ENCODE measurements at regions not wholly inside any gene's neighbourhood (a gene's known extent, or its start where the extent isn't known, plus 50 kb on each side); places are given as distances from the start of the nearest gene placed in this dataset.
"Not testable (repeated sequence)": the region's sequence is repeated elsewhere in the genome, so short reads cannot be mapped to it uniquely, and the experiment has no call there.

GRCh38 chr2:194395818-194396217, 1261.2 kb upstream of the SLC39A10 start:
- Mint-ChIP-seq H3K9me3 (no peaks in the 10 kb centered on the region), H3K27me3 (ENCODE audit: low read depth) (no peaks in the 10 kb centered on the region), H3K4me3 (no peak overlapping the region), H3K36me3 (ENCODE audit: low read depth) (no peaks in the 10 kb centered on the region), H3K27ac (no peak overlapping the region), H3K4me1 (no peaks in the 10 kb centered on the region)
- TF ChIP-seq CTCF (IDR thresholded peaks at IDR 0.05; ENCODE audit: unreplicated experiment in 3 of 3) = no peak

GRCh38 chr2:194385376-194385775, 1271.7 kb upstream of the SLC39A10 start:
- Mint-ChIP-seq H3K9me3 (peaks cover 23% of the 10 kb centered on the region), H3K4me3 (no peak overlapping the region), H3K27me3 (ENCODE audit: low read depth) (no peaks in the 10 kb centered on the region), H3K27ac (no peak overlapping the region), H3K4me1 (no peaks in the 10 kb centered on the region), H3K36me3 (ENCODE audit: low read depth) (no peaks in the 10 kb centered on the region)
- TF ChIP-seq CTCF (IDR thresholded peaks at IDR 0.05; ENCODE audit: unreplicated experiment in 3 of 3) = no peak

GRCh38 chr2:194383401-194383800, 1273.6 kb upstream of the SLC39A10 start:
- Mint-ChIP-seq H3K36me3 (ENCODE audit: low read depth) (no peaks in the 10 kb centered on the region), H3K27ac (no peak overlapping the region), H3K4me3 (no peak overlapping the region)

GRCh38 chr2:194382221-194382620, 1274.8 kb upstream of the SLC39A10 start:
- Mint-ChIP-seq H3K36me3 (ENCODE audit: low read depth) (no peaks in the 10 kb centered on the region), H3K27ac (no peak overlapping the region), H3K9me3 (peaks cover 23% of the 10 kb centered on the region), H3K4me3 (no peak overlapping the region), H3K27me3 (ENCODE audit: low read depth) (no peaks in the 10 kb centered on the region), H3K4me1 (no peaks in the 10 kb centered on the region)
- TF ChIP-seq CTCF (IDR thresholded peaks at IDR 0.05; ENCODE audit: unreplicated experiment in 3 of 3) = no peak

More at GRCh38 chr2:194383401-194383800, 1273.6 kb upstream of the SLC39A10 start:
- Mint-ChIP-seq H3K9me3 (peaks cover 23% of the 10 kb centered on the region), H3K4me1 (no peaks in the 10 kb centered on the region), H3K27me3 (ENCODE audit: low read depth) (no peaks in the 10 kb centered on the region)
- TF ChIP-seq CTCF (IDR thresholded peaks at IDR 0.05; ENCODE audit: unreplicated experiment in 3 of 3) = no peak

- Mint-ChIP-seq H3K27me3 (ENCODE audit: low read depth) (no peaks in the 10 kb centered on the region), H3K4me3 (no peak overlapping the region), H3K9me3 (peaks cover 21% of the 10 kb centered on the region), H3K4me1 (no peaks in the 10 kb centered on the region), H3K27ac (no peak overlapping the region), H3K36me3 (ENCODE audit: low read depth) (no peaks in the 10 kb centered on the region)
- TF ChIP-seq CTCF (IDR thresholded peaks at IDR 0.05; ENCODE audit: unreplicated experiment in 3 of 3) = no peak
Measured at GRCh38 chr2:194380011-194380410, 1277.0 kb upstream of the SLC39A10 start.

GRCh38 chr2:194367390-194367789, 1289.6 kb upstream of the SLC39A10 start:
- H3K36me3 Mint-ChIP-seq (ENCODE audit: low read depth); H3K27me3 Mint-ChIP-seq (ENCODE audit: low read depth); H3K9me3 Mint-ChIP-seq; H3K4me1 Mint-ChIP-seq; H3K4me3 Mint-ChIP-seq; H3K27ac Mint-ChIP-seq: not testable (repeated sequence)
